Endothelial cell (in vitro differentiated cells): ENCODE measurements at regions not wholly inside any gene's neighbourhood (a gene's known extent, or its start where the extent isn't known, plus 50 kb on each side); places are given as distances from the start of the nearest gene placed in this dataset.

Experiments
- DNase-seq: peaks from one replicate; pipeline ENCODE4 v3.0.0; 2021; ENCODE audit warnings: low spot score
- H3K27ac Mint-ChIP-seq: one replicate; pipeline ENCODE4 v1.8.0; 2021; ENCODE audit warnings: mixed read lengths, inconsistent platforms; ENCODE audit not compliant: unreplicated experiment
- H3K27me3 Mint-ChIP-seq: one replicate; pipeline ENCODE4 v1.8.0; 2021; ENCODE audit warnings: mild to moderate bottlenecking, moderate library complexity, mixed read lengths, inconsistent platforms; ENCODE audit not compliant: unreplicated experiment
- H3K36me3 Mint-ChIP-seq: one replicate; pipeline ENCODE4 v1.8.0; 2021; ENCODE audit warnings: mild to moderate bottlenecking, low read depth, mixed read lengths, inconsistent platforms; ENCODE audit not compliant: unreplicated experiment
- H3K4me1 Mint-ChIP-seq: one replicate; pipeline ENCODE4 v1.8.0; 2021; ENCODE audit warnings: mild to moderate bottlenecking, mixed read lengths, inconsistent platforms; ENCODE audit not compliant: unreplicated experiment
- H3K4me3 Mint-ChIP-seq: one replicate; pipeline ENCODE4 v1.8.0; 2021; ENCODE audit warnings: mild to moderate bottlenecking, mixed read lengths, inconsistent platforms; ENCODE audit not compliant: unreplicated experiment
- H3K9me3 Mint-ChIP-seq: one replicate; pipeline ENCODE4 v1.8.0; 2021; ENCODE audit warnings: mixed read lengths, inconsistent platforms; ENCODE audit not compliant: unreplicated experiment
- CTCF ChIP-seq: fragments of 200-600 bp; sonication (generic); IDR thresholded peaks from one replicate; pipeline ENCODE4 v1.5.0; 2021; ENCODE audit warnings: antibody characterized with exemption; ENCODE audit not compliant: unreplicated experiment

GRCh38 chr7:33721895-33722294 lies 183.4 kb upstream of the BMPER start:
- no peaks in the 10 kb centered on the region for H3K9me3 Mint-ChIP-seq
- H3K27me3 Mint-ChIP-seq, result peaks cover 5% of the 10 kb centered on the region
- peaks cover 5% of the 10 kb centered on the region for H3K36me3 Mint-ChIP-seq
- no peak for TF ChIP-seq CTCF
- no peak overlapping the region for H3K27ac Mint-ChIP-seq
- no peak for DNase-seq
- peaks cover 26% of the 10 kb centered on the region for H3K4me1 Mint-ChIP-seq
- H3K4me3 Mint-ChIP-seq, result no peak overlapping the region

GRCh38 chr7:33722383-33723101 lies 182.8 kb upstream of the BMPER start:
- Mint-ChIP-seq H3K27ac (no peak overlapping the region), H3K27me3 (peaks cover 5% of the 10 kb centered on the region)

GRCh38 chr7:33724201-33724600 lies 181.1 kb upstream of the BMPER start:
- Mint-ChIP-seq H3K27ac (no peak overlapping the region), H3K36me3 (peaks cover 5% of the 10 kb centered on the region), H3K4me1 (peaks cover 43% of the 10 kb centered on the region), H3K27me3 (peaks cover 6% of the 10 kb centered on the region), H3K4me3 (no peak overlapping the region), H3K9me3 (no peaks in the 10 kb centered on the region)
- no peak for TF ChIP-seq CTCF
- no peak for DNase-seq

More at GRCh38 chr7:33722383-33723101, 182.8 kb upstream of the BMPER start:
- Mint-ChIP-seq H3K4me1 (peaks cover 33% of the 10 kb centered on the region), H3K36me3 (peaks cover 5% of the 10 kb centered on the region), H3K4me3 (no peak overlapping the region), H3K9me3 (no peaks in the 10 kb centered on the region)
- TF ChIP-seq CTCF, result no peak
- DNase-seq, result no peak

GRCh38 chr7:33725111-33726025 lies 180.0 kb upstream of the BMPER start:
- no peaks in the 10 kb centered on the region for H3K9me3 Mint-ChIP-seq
- peaks cover 4% of the 10 kb centered on the region for H3K27me3 Mint-ChIP-seq
- peak overlapping the region; percentile 94 for H3K27ac Mint-ChIP-seq
- peaks cover 5% of the 10 kb centered on the region for H3K36me3 Mint-ChIP-seq
- no peak for TF ChIP-seq CTCF
- DNase-seq, result no peak
- peaks cover 50% of the 10 kb centered on the region for H3K4me1 Mint-ChIP-seq
- H3K4me3 Mint-ChIP-seq, result no peak overlapping the region

GRCh38 chr7:33726582-33726981 lies 178.8 kb upstream of the BMPER start:
- TF ChIP-seq CTCF, result no peak
- Mint-ChIP-seq H3K36me3 (peaks cover 10% of the 10 kb centered on the region), H3K4me3 (peak overlapping the region; percentile 56), H3K9me3 (no peaks in the 10 kb centered on the region), H3K27me3 (peaks cover 4% of the 10 kb centered on the region), H3K27ac (peak overlapping the region; percentile 99), H3K4me1 (peaks cover 61% of the 10 kb centered on the region)
- peak; percentile 23 for DNase-seq
